ENCODE measurements at regions not wholly inside any gene's neighbourhood (a gene's known extent, or its start where the extent isn't known, plus 50 kb on each side); places are given as distances from the start of the nearest gene placed in this dataset.
"Not testable (repeated sequence)": the region's sequence is repeated elsewhere in the genome, so short reads cannot be mapped to it uniquely, and the experiment has no call there.

- no peak for FAIRE-seq
Measured at GRCh38 chr2:16111838-16112210, 171.5 kb downstream of the MYCN start.

GRCh38 chr2:16109821-16110310 is 169.5 kb downstream of the MYCN start:
- FAIRE-seq = no peak

DNA sequence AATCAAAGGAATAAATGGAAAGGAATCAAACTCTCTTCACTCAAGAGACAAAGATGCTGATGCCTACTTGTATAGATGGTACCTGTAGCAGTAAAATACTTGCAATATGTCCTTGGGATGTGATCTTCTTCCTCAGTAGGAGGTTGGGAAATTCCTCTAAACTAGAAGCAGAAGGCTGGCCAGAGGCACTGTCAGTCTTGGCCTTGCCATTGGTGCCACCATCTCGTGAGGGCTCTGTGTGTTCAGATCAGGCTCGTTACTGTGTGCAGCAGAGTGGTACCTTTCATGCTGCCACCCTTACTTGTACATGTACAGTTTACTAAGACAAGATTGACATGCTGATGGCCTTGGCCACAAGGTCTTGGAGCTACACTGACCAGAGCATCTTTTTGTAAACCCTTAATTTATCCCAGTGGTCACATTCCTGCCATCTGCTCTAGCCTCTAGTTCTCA is 169.0 kb downstream of the MYCN start:
- FAIRE-seq = no peak

- no peak for FAIRE-seq
Measured at GRCh38 chr2:16107246-16107645, 166.9 kb downstream of the MYCN start.

DNA sequence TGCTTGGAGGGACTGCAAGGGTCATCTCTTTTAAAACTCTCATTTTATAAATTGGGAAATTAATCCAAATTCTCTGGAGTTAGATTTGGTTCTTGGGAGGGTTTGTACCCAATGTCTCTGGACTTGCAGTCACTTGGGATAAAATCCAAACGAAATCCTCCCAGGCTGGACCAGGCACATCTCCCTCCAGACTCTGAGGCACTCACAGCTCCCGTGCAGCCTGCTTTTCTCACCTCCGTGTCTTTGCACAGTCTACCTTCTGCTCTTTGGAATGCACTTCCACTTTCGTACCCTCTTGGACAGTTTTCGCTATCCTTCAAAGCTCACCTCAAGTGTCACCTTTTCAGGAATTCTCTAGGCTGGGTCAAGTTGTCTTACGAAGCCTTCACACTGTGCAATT is 166.3 kb downstream of the MYCN start:
- no peak for FAIRE-seq

GRCh38 chr2:16105669-16106281 is 165.4 kb downstream of the MYCN start:
- FAIRE-seq = no peak

DNA sequence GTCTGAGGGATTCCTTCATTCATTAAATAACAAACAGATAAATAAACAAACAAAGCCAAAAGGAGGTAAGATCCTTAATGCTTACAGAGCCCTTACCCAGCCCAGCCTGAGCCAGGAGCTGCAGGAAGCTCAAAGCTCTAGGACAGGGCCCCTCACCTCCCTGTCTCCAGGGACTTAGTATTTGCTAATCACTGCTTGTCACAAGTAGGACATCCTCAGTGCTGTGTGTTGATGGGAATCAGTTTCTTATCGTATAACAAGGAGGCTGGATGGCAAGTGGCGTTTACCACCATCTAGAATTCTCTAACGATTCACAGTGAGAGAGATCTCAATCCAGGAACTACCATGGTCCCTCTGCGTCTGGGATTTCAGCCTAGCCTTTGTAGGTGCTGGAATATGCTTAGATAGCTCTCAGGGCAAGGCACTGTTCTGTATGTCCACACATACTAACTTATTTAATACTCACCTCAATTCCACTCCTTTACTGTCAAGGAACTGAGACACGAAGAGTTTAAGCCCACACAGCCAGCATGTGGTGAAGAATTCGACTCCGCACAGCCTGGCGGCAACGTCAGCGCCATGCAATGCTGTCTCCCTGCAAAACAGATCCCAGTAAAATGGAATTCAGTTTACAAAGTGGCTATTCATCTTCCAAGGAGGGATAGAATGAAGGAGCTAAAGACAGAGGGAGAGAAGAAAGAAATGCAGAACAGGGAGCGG is 164.8 kb downstream of the MYCN start:
- no peak for FAIRE-seq

DNA sequence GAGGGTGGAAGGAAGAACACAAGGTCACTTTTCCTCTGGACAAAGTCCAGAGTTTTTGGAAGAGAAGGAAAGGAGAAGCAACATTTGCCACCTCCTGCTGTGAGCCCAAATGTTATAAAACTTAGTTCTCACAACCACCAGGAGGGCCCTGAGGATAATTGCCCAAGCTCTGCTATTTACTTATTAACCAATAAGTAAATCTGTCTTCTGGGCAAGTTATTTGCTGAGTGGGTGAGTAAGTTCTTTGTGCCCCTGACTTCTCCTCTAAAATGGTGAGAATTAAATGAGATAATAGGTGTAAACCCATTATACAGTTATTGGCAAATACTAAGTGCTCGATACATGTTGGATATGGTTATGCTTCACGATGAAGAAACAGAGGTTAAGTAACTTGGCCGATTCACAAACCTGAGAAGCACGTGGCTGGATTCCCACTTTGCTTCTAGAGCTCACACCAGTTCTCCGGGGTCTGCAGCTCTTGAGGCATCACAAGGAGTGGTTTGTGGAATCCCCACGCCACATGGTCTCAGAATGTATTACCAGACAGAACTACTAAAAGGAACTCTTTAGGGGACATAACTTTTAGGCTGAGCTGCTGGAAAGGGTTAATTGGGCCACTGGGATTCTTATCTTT is 164.1 kb downstream of the MYCN start:
- FAIRE-seq = no peak

GRCh38 chr2:16103614-16104314 is 163.4 kb downstream of the MYCN start:
- no peak for FAIRE-seq

GRCh38 chr2:16102976-16103380 is 162.6 kb downstream of the MYCN start:
- FAIRE-seq = no peak

- FAIRE-seq = no peak
Measured at GRCh38 chr2:16102358-16102975, 162.1 kb downstream of the MYCN start.

GRCh38 chr2:16101196-16101595 is 160.8 kb downstream of the MYCN start:
- FAIRE-seq = no peak

DNA sequence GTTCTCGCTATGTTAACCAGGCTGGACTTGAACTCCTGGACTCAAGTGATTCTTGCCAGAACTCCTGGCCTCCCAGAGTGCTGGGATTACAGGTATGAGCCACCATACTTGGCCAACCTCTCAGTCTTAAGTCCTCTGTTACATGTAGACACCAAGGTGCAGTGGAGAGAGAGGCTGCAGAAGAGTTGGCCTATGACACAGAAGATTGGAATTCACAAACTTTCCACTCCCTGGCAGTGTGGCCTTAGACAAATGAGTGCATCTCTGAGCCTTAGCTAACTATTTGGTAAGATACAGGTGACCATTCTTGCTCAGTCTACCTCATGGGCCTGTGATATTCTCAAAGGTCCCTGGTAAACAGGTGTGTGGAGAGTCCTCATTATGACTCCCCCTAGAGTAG is 159.7 kb downstream of the MYCN start:
- no peak for FAIRE-seq

DNA sequence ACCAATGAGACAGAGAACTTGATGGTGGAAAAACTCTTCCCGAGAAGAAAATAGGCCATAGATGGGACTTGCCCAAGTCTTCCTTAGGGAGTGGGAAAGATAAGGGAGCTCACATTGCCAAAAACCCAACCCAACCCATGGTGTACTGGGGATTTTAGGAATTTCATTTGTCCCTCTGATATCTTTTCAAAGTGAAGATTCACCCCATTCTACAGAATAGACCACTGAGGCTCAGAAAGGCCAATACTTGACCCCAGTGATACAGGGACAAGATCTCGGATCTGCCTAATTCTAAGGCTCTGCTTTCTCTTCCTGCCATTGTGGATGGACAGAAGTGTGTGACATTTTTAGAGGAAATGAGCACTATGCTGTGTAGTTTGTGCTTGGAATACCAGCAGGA is 159.0 kb downstream of the MYCN start:
- no peak for FAIRE-seq

- FAIRE-seq = no peak
Measured at GRCh38 chr2:16096962-16097361, 156.6 kb downstream of the MYCN start.

DNA sequence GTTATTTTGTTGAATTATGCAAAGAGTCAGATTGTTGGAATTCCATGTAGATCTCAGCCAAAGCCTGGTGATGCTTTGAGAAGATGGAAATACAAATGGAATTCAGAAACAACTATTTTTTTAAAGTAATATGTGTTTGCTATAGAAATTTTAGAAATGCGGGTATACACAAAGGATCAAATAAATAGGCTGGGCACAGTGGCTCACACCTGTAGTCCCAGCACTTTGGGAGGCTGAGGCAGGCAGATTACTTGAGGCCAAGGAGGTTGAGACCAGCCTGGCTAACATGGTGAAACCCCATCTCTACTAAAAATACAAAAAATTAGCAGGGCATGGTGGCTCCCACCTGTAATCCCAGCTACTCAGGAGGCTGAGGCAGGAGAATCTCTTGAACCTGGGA is 155.1 kb downstream of the MYCN start:
- FAIRE-seq = not testable (repeated sequence)

GRCh38 chr2:16094811-16095210 is 154.5 kb downstream of the MYCN start:
- FAIRE-seq = no peak

- no peak for FAIRE-seq
Measured at GRCh38 chr2:16093639-16094529, 153.5 kb downstream of the MYCN start.

GRCh38 chr2:16092861-16093638 is 152.7 kb downstream of the MYCN start:
- no peak for FAIRE-seq

GRCh38 chr2:16091576-16092282 is 151.4 kb downstream of the MYCN start:
- FAIRE-seq = no peak
